ENCODE measurements at regions not wholly inside any gene's neighbourhood (a gene's known extent, or its start where the extent isn't known, plus 50 kb on each side); places are given as distances from the start of the nearest gene placed in this dataset.

GRCh38 chr16:65624229-65624628 lies 502.4 kb upstream of the CDH11 start:
- DNase-seq (ENCODE audit: low read depth), result no peak
- in situ Hi-C loops (cut with HindIII; ENCODE audit: low sequenced_read_pairs), result no loop called here
- H3K4me3 ChIP-seq (ENCODE audit: low read depth, low read length), result no peak overlapping the region
- TF ChIP-seq CTCF (IDR thresholded peaks at IDR 0.05; ENCODE audit: low read depth, low read length, missing control alignments), result no peak

GRCh38 chr16:65622871-65623270 lies 501.0 kb upstream of the CDH11 start:
- in situ Hi-C loops (cut with HindIII; ENCODE audit: low sequenced_read_pairs), result no loop called here
- TF ChIP-seq CTCF (IDR thresholded peaks at IDR 0.05; ENCODE audit: low read depth, low read length, missing control alignments), result no peak
- no peak for DNase-seq (ENCODE audit: low read depth)
- no peak overlapping the region for H3K4me3 ChIP-seq (ENCODE audit: low read depth, low read length)

- DNase-seq (ENCODE audit: low read depth), result no peak
Observed at GRCh38 chr16:65622151-65622550, 500.3 kb upstream of the CDH11 start.

GRCh38 chr16:65621640-65622039 lies 499.8 kb upstream of the CDH11 start:
- in situ Hi-C loops (cut with HindIII; ENCODE audit: low sequenced_read_pairs), result no loop called here
- no peak for TF ChIP-seq CTCF (IDR thresholded peaks at IDR 0.05; ENCODE audit: low read depth, low read length, missing control alignments)
- DNase-seq (ENCODE audit: low read depth), result no peak
- no peak overlapping the region for H3K4me3 ChIP-seq (ENCODE audit: low read depth, low read length)

More at GRCh38 chr16:65622151-65622550, 500.3 kb upstream of the CDH11 start:
- in situ Hi-C loops (cut with HindIII; ENCODE audit: low sequenced_read_pairs), result no loop called here
- TF ChIP-seq CTCF (IDR thresholded peaks at IDR 0.05; ENCODE audit: low read depth, low read length, missing control alignments), result no peak
- no peak overlapping the region for H3K4me3 ChIP-seq (ENCODE audit: low read depth, low read length)

GRCh38 chr16:65619606-65620005 lies 497.7 kb upstream of the CDH11 start:
- H3K4me3 ChIP-seq (ENCODE audit: low read depth, low read length), result no peak overlapping the region
- DNase-seq (ENCODE audit: low read depth), result no peak
- TF ChIP-seq CTCF (IDR thresholded peaks at IDR 0.05; ENCODE audit: low read depth, low read length, missing control alignments), result no peak
- in situ Hi-C loops (cut with HindIII; ENCODE audit: low sequenced_read_pairs), result no loop called here

GRCh38 chr16:65618931-65619330 lies 497.1 kb upstream of the CDH11 start:
- H3K4me3 ChIP-seq (ENCODE audit: low read depth, low read length), result no peak overlapping the region
- no peak for TF ChIP-seq CTCF (IDR thresholded peaks at IDR 0.05; ENCODE audit: low read depth, low read length, missing control alignments)
- no peak for DNase-seq (ENCODE audit: low read depth)
- in situ Hi-C loops (cut with HindIII; ENCODE audit: low sequenced_read_pairs), result no loop called here

- DNase-seq (ENCODE audit: low read depth), result no peak
- no peak for TF ChIP-seq CTCF (IDR thresholded peaks at IDR 0.05; ENCODE audit: low read depth, low read length, missing control alignments)
- in situ Hi-C loops (cut with HindIII; ENCODE audit: low sequenced_read_pairs), result no loop called here
Observed at GRCh38 chr16:65618333-65618732, 496.5 kb upstream of the CDH11 start.

More at GRCh38 chr16:65618333-65618732, 496.5 kb upstream of the CDH11 start:
- no peak overlapping the region for H3K4me3 ChIP-seq (ENCODE audit: low read depth, low read length)

Data from astrocyte of the cerebellum (primary cell).